G401 (cell line): ENCODE measurements at regions not wholly inside any gene's neighbourhood (a gene's known extent, or its start where the extent isn't known, plus 50 kb on each side); places are given as distances from the start of the nearest gene placed in this dataset.

Experiments used
- DNase-seq: peaks from one replicate; pipeline ENCODE4 v3.0.0-alpha.2; 2015; ENCODE audit warnings: low spot score
- in situ Hi-C: cut with HindIII; loops from 2 replicates; pipeline ENCODE4 v1.10.0; 2016; ENCODE audit warnings: low sequenced_read_pairs, mixed read lengths

DNA sequence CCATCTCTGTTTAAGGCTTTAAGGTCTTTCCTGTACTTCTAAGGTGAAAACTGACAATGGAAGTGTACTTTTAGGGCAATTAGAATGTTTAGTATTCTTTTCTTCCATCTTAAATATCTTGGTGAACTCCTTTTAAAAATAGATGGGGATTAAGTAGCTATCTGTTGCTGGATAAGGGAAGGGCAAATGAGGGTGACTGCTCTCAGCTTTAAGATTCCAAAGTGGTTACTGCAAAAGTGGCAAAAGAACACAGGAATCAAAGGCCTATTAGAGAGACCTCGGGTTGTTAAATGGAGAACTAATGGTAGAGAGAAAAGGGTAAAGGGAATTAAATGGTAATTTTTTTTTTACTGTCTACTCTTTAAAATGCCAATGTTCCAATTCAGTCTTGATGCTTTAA, 774.1 kb upstream of the B3GALT2 start:
- DNase-seq: no peak
- in situ Hi-C loops: no loop called here

DNA sequence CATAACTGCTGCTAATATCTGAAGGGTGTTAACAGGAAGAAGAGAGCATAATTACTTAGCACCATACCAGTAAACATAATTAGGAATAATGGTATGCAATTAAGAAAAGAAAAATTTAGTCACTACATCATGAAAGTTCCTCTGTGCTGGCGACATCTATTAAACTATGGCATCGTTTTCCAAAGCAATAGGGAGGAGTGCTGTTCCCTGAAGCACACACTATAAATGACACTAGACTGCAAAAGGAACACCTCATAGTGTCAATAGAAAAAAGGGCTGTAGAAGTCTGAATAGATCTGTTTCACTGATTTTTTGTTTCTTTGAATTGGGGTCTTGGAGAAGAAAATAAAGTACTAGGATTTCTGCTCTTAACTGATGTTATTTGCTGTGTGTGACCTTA, 773.6 kb upstream of the B3GALT2 start:
- no peak for DNase-seq
- in situ Hi-C loops: no loop called here

DNA sequence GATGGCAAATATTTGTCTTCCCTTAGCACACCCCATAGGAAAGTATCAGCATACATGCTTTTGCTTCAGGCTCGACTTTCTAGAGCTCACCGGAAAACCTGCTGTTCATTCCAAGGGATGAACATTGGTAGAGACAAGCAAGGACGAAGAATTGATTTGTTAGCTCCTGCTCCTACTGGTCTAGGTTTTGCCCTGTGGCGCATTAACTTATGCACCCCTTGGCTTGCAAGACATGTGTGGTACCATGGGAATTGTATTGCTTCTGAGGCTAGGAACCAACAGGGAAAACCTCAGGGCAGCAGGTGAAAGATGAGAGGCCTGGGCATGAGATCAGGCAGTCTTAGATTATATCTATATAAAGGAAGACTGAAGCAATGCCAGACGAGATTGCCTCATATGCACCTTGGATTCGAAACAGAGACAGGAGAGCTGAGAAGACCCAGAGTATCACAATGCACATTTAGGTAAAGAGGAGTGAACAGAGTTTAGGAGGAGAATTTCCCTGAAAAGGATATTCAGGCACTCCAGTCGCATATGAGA, 771.2 kb upstream of the B3GALT2 start:
- in situ Hi-C loops: no loop called here
- DNase-seq: no peak

DNA sequence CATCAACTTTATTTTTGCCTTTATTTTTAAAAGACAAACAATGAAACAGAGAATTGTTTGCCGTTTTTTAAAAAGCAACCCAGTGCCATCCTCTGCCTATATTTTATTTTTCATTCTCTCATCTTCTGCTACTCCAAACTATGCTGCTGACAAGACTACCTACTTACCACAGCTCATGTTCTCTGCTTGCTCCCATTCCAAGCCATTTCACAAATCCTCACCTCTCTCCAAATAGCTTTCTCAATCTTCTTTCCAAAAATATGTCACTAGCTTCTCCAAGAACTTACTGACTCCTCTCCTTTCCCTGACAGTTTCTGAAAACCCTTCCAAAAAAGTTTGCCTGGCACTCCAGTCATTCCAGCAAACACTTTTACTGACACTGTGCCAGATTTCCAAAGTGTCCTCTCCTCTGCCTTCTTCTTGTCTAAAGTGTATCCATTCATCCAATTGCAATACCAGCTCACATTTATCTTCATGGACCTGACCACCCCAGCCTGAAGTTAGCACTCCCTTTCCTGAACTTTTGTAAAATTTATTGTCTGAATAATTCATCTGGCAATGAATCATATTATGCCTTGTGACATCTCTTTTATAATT, 766.5 kb upstream of the B3GALT2 start:
- DNase-seq: no peak
- in situ Hi-C loops: no loop called here

DNA sequence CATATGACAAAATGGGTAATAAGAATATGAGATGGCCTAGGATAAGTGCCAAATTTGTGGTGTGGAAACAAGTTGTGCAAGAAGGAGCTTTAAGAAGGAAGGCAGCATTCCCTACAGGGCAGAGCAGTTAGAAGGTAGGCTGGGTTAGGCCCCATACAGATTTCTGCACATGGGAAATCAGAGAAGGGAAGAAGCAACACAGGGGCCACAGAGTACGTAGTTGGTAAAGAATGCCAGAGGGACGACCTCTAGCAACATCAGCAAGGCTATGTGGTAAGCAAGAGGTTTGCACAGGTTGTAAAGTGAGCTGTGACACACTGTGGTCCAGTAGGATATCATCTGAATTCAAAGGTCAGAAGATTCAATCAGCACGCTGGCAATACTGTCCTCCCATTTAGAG, 765.6 kb upstream of the B3GALT2 start:
- DNase-seq: no peak
- in situ Hi-C loops: no loop called here

DNA sequence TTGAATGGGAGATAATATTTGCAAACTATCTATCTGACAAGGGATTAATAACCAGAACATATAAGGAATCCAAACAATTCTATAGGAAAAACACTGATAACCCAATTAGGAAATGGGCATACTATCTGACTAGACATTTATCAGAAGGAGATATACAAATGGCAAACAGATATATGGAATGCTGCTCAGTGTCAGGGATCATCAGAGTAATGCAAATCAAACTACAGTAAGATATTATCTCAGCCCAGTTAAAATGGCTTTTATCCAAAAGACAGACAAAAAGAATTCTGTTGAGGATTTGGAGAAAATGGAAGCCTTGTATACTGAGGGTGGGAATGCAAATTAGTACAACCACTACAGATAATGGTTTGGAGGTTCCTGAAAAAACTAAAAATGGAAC, 758.0 kb upstream of the B3GALT2 start:
- no peak for DNase-seq
- in situ Hi-C loops: no loop called here

DNA sequence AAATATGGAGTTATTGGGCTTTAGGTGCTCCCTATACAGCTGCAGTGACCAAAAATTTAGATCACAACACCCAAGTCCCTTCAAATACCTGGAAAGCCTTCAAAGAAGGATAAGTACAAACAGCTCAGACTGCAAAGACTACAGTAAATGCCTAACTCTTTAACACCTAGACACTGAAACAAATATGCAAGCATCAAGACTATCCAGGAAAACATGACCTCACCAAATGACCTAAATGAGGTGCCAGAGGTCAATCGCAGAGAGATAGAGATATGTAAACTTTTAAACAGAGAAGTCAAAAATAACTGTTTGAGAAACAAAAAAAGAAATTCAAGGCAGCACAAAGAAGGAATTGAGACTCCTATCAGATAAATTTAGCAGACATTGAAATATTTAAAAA, 753.8 kb upstream of the B3GALT2 start:
- in situ Hi-C loops: no loop called here
- no peak for DNase-seq

DNA sequence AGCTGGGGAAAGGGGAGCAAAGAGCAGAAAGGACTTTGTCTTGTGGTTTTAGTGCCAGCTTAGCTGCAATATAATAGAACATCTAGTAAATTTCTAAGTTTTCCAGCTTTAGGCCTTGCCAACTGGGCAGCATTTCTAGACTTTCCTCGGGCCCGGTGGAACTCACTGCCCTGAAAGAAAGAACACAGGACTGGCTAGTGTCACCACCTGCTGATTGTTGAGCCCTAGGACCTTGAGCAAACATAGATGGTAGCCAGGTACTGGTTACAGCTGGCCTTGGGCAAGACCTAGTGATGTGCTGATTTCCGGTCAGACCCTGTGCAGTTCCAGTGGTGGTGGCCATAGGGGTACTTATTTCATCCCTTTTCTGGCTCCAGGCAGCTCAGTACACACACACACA, 753.2 kb upstream of the B3GALT2 start:
- in situ Hi-C loops: no loop called here
- DNase-seq: no peak

DNA sequence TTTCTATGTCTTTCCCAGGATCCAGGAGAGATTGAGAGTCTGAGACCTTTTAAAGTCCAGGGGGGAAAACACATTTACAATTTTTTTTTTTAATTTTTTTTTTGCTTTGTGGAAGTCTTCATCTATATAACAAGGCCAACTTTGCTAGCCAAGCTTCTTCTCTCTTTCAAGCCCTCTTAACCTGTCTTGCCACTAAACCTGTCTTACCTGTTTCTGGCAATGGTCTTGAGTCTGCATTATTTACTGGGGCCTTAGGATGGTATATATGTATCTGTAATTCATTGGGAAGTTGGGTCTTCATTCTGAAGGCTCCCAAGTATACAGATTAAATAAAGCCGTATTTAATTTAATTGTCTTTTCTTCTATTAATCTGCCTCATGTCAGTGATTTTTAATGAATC, 750.9 kb upstream of the B3GALT2 start:
- DNase-seq: no peak
- in situ Hi-C loops: no loop called here

DNA sequence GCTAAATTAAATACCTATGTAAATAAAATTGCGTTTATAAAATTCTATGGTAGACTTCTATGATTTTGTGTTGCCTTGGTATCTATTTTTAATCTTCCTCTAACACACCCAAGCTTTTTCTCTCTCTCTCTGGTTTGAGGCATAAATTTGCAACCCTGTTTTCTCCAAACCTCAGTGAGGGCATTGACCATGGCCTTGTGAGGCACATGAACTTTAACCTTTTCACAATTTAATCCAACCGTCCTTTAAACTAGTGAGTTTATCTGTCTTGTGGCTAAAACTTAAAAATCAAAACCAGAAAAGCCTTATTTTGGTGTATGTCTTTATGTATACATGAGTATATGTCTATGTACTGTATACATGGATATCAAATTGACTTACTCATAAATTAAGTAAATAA, 746.6 kb upstream of the B3GALT2 start:
- no peak for DNase-seq
- in situ Hi-C loops: no loop called here

DNA sequence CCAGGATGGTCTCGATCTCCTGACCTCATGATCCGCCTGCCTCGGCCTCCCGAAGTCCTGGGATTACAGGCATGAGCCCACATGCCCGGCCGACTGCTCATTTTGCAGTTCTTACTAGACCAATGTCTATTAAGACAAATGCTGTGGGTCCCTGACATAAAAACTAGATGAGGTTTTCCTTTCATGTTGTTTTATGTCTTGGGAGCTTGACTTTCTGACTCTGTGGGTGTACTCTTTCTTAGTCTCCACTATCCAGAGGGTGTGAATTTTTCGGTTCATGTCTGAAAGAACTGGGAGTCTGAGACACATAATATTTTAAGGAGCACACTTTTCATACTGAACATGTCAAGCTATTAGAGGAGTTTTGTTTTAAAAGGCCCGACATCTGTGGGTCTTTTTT, 744.9 kb upstream of the B3GALT2 start:
- DNase-seq: no peak
- in situ Hi-C loops: no loop called here

DNA sequence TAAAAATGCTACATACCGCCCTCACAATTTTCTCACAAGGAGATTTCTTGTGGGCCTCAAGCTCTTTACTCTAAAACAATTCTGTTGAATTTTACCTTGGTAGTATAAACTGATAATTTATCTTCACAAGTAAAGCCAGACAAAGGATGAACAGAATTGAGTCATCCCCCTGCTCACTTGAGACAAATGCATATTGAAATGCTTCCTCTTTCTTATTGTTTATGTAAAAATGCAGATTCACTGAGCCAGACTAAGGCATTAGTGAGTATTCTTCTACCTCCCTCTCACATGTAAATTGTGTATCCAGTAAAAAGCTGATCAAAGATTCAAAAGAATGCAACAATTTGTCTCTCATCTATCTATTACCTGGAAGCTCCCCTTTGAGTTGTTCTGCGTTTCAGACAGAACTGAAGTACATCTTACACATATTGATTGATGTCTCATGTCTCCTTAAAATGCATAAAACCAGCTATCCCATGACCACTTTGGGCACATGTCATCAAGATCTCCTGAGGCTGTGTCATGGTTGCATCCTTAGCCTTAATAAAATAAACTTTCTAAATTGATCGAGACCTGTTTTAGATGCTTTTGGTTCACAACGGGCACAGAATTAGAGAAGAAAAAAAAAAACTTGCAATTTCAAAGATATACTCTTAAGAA, 743.1 kb upstream of the B3GALT2 start:
- no peak for DNase-seq
- in situ Hi-C loops: no loop called here

DNA sequence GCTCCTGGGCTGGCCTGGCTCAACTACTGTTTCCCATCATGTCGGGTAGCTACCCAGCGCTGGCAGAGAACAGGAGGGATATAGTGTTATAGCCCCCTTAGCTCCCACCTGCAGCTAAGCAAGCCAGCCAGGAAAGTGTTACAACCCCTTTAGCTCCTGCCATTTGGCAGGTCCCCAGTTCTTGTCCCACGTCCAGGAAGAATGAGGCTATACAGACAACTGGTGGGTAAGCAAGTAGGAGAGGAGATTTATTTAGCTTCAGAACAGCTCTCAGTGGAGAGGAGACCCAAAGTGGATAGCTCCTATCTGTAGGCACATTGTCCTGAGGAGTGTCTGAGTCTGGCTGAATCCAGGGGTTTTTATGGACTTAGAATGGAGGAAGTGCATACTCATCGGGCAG, 741.1 kb upstream of the B3GALT2 start:
- DNase-seq: no peak

DNA sequence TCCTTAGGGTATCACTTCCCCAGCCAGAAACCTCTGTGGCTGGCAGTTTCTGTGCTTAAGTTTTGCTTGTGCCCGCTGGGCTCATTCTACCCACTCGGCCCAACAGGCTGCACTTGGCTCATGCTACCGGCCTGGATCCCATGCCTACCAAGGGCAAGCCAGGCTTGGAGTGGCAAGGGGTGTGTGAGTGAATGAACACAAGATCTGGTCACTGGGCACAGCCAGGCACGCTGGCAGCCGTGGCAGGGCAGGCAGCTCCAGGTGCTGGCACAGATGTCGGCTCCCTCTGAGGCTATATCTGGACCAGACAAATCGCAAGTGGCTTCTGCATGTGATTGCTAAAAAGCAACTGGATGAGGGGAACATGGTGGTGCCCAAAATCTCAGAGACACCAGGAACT, 740.5 kb upstream of the B3GALT2 start:
- in situ Hi-C loops: no loop called here

More for the DNA sequence above, 741.1 kb upstream of the B3GALT2 start:
- in situ Hi-C loops: no loop called here

DNA sequence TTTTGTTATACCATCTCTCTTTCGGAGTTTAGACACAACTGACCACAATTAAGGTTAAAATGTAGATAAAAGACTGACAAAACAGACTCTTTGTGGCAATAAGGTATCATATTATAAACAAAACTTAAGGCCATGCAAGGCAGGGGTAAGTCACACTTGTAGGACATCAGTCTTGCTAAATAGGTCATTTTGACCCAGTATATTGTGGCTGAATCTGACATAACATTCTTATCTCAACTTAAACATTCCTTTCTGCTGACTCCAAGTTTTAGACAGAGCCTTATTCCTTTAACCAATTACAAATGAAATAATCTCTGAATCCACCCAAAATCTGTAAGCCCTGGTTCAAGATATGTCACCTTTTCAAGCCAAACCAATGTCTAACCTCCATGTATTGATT, 733.4 kb upstream of the B3GALT2 start:
- no peak for DNase-seq
- in situ Hi-C loops: no loop called here

More for the DNA sequence above, 740.5 kb upstream of the B3GALT2 start:
- DNase-seq: no peak

DNA sequence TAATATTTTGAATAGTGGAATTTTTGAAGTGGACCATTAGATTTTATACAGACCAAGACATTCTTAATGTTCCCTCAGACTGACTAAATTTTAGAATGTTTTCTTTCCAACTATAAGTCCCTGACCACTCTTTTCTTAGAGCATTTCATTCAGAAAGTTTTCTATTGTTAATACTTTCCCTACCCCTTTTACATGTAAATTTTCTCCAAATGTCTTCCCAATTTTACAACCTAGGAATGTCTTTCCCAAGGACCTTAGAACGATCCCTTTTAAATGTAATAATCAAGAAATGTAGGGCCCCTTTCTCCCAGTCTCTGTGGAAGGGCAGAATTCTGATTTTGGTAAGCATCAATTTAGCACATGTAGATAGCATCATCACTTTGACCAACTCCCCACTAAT, 730.0 kb upstream of the B3GALT2 start:
- in situ Hi-C loops: no loop called here
- no peak for DNase-seq

DNA sequence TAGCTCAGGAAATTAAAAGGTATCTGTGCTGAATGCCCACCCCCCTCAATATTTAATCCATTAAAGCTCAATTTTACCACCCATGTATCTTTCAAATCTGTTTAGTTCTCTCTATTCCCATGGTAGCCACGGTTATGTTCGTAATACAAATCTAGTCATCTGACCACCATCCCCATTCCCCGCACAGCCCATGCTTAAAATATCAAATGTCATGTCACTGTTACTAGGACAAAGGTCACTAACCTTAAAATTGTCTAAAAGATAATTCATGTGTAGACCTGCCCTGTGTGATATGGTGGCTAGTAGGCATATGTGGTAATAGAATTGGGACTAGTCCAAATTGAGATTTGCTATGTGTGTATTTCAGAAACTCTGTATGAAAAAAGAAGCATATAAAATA, 728.5 kb upstream of the B3GALT2 start:
- in situ Hi-C loops: no loop called here
- no peak for DNase-seq

DNA sequence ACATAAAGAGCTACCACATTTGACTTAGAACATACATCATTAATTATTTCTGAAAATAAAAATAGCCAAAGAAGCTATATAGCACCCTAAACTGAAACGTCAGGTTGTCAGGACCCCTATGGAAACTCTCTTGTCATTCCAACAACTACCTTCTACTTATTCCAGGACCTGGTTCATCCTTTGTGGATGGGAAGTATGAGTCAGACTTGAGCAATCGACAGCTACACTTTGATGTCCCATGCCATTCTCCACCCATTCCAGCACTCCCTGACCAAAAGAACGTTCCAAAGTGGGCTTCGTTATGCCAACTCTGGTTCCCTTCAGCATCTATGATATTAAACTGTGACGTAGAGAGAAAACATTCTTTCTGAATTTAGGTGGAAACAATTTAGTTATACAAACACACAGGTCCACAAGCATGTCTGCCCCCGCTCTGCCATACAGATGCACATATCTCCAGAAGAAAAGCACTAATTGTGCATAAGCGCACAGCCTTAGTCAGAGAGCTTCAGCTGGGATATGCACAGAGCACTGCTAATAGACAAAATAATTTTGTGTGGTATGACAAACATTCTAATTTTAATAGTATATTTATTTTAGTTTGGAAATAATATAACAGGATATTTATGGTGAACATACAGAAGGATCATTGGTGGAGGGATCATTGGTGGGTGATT, 723.1 kb upstream of the B3GALT2 start:
- no peak for DNase-seq

DNA sequence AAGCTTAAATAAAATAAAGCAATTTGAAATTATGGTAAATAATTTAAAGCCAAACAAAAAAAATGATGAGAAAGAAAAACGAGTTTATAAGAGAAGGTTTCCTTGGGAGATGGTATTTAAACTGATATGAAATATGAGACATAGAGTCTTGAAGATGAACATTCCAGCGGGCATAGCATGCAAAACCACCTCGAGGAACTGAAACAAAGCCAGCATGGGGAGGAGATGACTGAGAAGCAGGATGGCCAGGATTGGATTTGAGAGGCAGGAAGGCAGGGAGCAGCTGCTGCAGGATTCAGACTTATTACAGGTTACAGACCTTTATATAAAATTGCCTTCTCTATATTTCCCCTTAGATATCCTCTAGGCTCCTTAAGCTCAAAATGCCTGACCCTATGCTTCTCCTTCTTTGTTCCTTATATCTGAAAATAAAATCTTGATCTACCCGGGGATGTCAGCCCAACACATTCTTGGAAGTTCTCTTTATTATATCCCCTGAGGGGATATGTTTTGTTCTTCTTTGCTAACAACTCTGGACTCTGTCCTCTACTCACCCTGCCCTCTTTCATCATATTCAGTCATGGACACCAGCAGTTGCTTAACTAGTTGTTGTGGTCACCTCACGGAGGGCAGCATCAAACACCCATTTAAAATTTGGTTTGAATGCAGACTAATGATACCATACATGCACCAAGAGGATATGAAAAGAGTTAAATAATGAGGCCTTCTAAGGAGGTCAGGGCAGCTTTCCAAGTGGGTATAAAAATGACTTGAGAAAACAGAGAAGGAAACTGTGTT, 719.1 kb upstream of the B3GALT2 start:
- in situ Hi-C loops: no loop called here
- no peak for DNase-seq

More for the DNA sequence above, 723.1 kb upstream of the B3GALT2 start:
- in situ Hi-C loops: no loop called here

DNA sequence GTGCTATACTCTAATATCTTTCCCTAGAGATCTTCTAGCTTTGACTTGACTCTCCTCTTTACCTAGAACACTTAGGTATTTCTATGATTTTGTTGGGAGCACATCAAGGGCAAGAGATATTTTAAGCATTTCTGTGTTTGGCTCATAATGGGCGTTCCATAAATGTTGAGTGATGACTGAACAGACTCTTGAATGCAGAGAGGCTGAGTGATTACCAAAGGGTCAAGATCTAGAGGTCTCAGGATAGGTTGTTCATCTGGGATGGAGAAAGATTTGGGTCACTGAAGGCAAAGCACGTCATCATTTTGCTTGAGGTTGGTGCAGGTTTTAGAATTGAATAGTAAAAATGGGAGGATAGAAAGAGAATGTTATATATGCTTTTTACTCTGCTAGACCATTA, 705.4 kb upstream of the B3GALT2 start:
- in situ Hi-C loops: no loop called here
- DNase-seq: no peak
